ENCODE measurements at regions not wholly inside any gene's neighbourhood (a gene's known extent, or its start where the extent isn't known, plus 50 kb on each side); places are given as distances from the start of the nearest gene placed in this dataset.

GRCh38 chr3:150069154-150069527 is 98.4 kb upstream of the PFN2 start:
- no peak for DNase-seq (ENCODE audit: extremely low spot score)
- H3K4me3 ChIP-seq (ENCODE audit: low read depth, low read length): no peak overlapping the region
- H3K4me1 ChIP-seq (ENCODE audit: insufficient read depth): no peaks in the 10 kb centered on the region
- 24% methylated on average over 1 of the region's 1 CpG for whole genome bisulfite sequencing
- no peaks in the 10 kb centered on the region for H3K36me3 ChIP-seq (ENCODE audit: insufficient read depth)
- no peak overlapping the region for H3K27ac ChIP-seq (ENCODE audit: low read depth)

DNA sequence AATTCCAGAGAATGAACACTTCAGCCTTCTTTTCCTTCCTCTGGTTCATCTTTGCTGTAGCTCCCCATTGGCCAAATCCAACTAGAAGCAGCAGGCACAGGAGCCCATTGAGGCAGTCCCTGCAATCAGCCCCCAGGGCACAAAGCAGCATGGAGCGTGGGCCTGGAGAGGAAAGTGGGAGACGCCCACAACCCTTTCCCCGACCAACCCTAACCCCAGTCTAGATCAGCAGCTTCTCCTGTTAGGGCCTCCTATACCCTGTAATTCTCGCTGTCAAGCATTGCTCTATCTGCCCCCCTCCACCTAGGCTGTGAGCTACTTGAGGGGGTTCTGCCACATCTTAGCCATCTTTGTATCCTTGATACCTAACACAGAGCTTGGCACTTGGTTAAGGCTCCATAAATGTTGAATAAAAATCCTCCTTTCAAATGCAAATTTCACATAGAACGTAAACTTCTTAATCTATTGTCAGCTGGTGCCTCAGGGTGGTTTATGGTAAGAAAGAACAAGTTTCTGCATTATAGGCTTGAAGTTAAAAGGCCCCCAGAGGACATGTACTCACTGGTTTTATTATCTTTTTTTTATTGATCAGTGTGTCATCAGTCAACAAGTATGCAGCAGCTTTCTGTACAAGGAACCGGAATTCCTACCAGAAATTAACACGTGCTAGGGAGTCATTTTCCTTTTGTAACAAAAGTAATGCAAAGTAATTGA is 97.9 kb upstream of the PFN2 start:
- Histone ChIP-seq H3K36me3 (ENCODE audit: insufficient read depth) (no peaks in the 10 kb centered on the region), H3K4me1 (ENCODE audit: insufficient read depth) (no peaks in the 10 kb centered on the region), H3K4me3 (ENCODE audit: low read depth, low read length) (no peak overlapping the region), H3K27ac (ENCODE audit: low read depth) (no peak overlapping the region)
- DNase-seq (ENCODE audit: extremely low spot score): no peak
- 83% methylated on average over 7 of the region's 7 CpGs for WGBS

DNA sequence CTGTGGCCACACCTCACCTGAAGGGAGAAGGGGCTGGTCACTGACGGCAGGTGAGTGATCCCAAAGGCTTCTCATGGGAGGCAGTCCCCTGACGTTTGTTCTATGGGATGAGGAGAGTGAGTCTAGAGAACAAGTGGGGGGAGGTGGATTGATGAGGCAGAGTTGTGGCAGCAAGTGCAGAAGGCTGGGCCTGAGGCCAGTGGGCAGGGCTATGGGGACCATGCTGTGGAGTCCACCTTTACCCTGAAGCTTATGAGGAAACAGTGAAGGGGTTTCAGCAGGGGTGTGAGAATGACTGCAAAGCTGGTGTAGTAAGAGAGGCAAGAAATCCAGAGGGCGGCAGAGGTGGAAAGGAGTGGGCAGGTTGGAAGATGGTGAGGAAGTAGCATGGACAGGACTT is 96.9 kb upstream of the PFN2 start:
- no peak overlapping the region for H3K27ac ChIP-seq (ENCODE audit: low read depth)
- H3K4me3 ChIP-seq (ENCODE audit: low read depth, low read length): no peak overlapping the region
- WGBS: 91% methylated on average over 3 of the region's 3 CpGs
- H3K4me1 ChIP-seq (ENCODE audit: insufficient read depth): no peaks in the 10 kb centered on the region
- H3K36me3 ChIP-seq (ENCODE audit: insufficient read depth): no peaks in the 10 kb centered on the region
- no peak for DNase-seq (ENCODE audit: extremely low spot score)

DNA sequence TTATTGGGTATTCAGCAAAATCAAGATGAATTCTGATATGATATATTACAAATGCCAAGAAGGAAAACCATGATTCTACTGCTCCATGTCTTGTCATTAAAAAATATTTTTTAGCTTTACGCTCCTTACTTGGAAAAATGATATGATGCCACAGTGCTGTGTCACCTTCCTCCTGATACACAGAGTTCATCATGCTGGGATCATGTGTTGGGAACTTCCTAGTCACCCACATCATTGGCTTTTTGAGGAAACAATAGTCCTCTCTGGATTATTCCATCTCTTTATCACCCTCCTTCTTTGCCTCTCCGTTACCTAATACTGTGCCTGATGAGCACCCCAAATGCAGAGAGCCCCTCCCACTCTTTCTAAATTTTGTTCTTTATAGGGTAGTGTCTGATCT is 94.3 kb upstream of the PFN2 start:
- H3K4me1 ChIP-seq (ENCODE audit: insufficient read depth): no peaks in the 10 kb centered on the region
- WGBS: 99% methylated on average over 2 of the region's 2 CpGs
- H3K36me3 ChIP-seq (ENCODE audit: insufficient read depth): no peaks in the 10 kb centered on the region
- H3K4me3 ChIP-seq (ENCODE audit: low read depth, low read length): no peak overlapping the region
- no peak overlapping the region for H3K27ac ChIP-seq (ENCODE audit: low read depth)
- DNase-seq (ENCODE audit: extremely low spot score): no peak

DNA sequence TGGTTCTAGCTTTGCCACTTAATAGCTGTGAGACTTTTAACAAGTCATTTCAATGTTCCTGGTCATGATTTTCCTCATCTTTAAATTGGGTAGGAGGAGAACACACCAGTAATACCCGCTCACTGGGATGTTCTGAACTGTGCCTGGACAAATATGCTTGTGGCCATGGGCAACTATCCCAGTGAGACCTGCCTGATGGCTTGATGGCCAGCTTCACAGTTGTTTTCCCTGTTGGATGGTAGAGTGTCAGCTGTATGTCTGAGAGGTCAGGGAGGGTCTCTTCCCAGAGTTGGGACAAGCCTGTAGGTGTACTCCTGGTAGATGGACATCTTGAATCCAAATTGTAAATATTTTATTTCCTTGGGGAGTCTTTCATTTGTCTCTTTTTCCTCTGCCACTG is 92.5 kb upstream of the PFN2 start:
- H3K36me3 ChIP-seq (ENCODE audit: insufficient read depth): no peaks in the 10 kb centered on the region

GRCh38 chr3:150062492-150062891 is 91.8 kb upstream of the PFN2 start:
- no peaks in the 10 kb centered on the region for H3K4me1 ChIP-seq (ENCODE audit: insufficient read depth)
- no peak overlapping the region for H3K27ac ChIP-seq (ENCODE audit: low read depth)
- no peak overlapping the region for H3K4me3 ChIP-seq (ENCODE audit: low read depth, low read length)
- 17% methylated on average over 6 of the region's 6 CpGs for WGBS
- no peak for DNase-seq (ENCODE audit: extremely low spot score)
- no peaks in the 10 kb centered on the region for H3K36me3 ChIP-seq (ENCODE audit: insufficient read depth)

More for the DNA sequence above, 92.5 kb upstream of the PFN2 start:
- Histone ChIP-seq H3K27ac (ENCODE audit: low read depth) (no peak overlapping the region), H3K4me3 (ENCODE audit: low read depth, low read length) (no peak overlapping the region), H3K4me1 (ENCODE audit: insufficient read depth) (no peaks in the 10 kb centered on the region)
- DNase-seq (ENCODE audit: extremely low spot score): no peak
- WGBS: 95% methylated on average over 1 of the region's 1 CpG

DNA sequence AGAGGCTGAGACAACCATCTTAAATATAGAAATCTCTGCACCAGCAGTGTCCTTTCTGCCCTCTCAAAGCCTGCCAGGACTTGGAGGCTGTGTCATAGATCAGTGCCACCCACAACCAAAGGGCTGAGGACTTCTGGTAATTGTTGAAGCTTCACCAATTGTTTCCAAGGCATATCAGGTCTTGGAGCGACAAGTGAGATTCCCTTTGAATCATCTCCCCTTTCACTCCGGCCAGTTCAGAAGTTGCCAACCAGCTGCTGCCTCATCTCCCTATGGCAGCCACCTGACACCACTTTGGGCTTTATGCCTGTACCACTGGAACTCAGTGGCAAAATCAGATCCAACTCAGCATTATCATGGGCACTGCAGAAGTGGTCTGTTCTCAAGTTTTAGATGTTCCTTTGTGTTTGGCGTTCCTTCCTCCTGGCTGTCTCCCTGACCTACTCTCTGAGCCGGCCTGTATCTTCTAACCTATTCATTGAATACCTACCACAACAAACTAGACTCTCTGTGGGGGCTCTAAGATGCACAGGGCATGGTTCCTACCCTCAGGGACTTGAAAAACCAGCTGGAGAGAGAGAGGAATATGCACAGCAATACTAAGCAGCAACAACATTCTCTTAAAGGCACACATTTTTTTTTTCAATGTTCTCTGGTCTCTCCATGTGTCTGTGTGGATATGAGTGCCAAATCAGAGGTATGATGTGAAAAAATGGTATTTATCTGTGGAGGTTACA is 90.8 kb upstream of the PFN2 start:
- Histone ChIP-seq H3K36me3 (ENCODE audit: insufficient read depth) (no peaks in the 10 kb centered on the region), H3K4me3 (ENCODE audit: low read depth, low read length) (no peak overlapping the region), H3K27ac (ENCODE audit: low read depth) (no peak overlapping the region), H3K4me1 (ENCODE audit: insufficient read depth) (no peaks in the 10 kb centered on the region)
- DNase-seq (ENCODE audit: extremely low spot score): no peak
- WGBS: 90% methylated on average over 4 of the region's 4 CpGs

GRCh38 chr3:150059729-150060128 is 89.0 kb upstream of the PFN2 start:
- Histone ChIP-seq H3K4me1 (ENCODE audit: insufficient read depth) (no peaks in the 10 kb centered on the region), H3K27ac (ENCODE audit: low read depth) (no peak overlapping the region), H3K36me3 (ENCODE audit: insufficient read depth) (no peaks in the 10 kb centered on the region), H3K4me3 (ENCODE audit: low read depth, low read length) (no peak overlapping the region)
- WGBS: 82% methylated on average over 4 of the region's 4 CpGs
- no peak for DNase-seq (ENCODE audit: extremely low spot score)

- WGBS: 58% methylated on average over 5 of the region's 5 CpGs
- H3K27ac ChIP-seq (ENCODE audit: low read depth): no peak overlapping the region
- no peak overlapping the region for H3K4me3 ChIP-seq (ENCODE audit: low read depth, low read length)
- no peak for DNase-seq (ENCODE audit: extremely low spot score)
- H3K4me1 ChIP-seq (ENCODE audit: insufficient read depth): no peaks in the 10 kb centered on the region
- H3K36me3 ChIP-seq (ENCODE audit: insufficient read depth): no peaks in the 10 kb centered on the region
Measured at GRCh38 chr3:150059241-150059640, 88.5 kb upstream of the PFN2 start.

- no peaks in the 10 kb centered on the region for H3K4me1 ChIP-seq (ENCODE audit: insufficient read depth)
- WGBS: 90% methylated on average over 4 of the region's 4 CpGs
- H3K27ac ChIP-seq (ENCODE audit: low read depth): no peak overlapping the region
- no peak for DNase-seq (ENCODE audit: extremely low spot score)
- H3K4me3 ChIP-seq (ENCODE audit: low read depth, low read length): no peak overlapping the region
- H3K36me3 ChIP-seq (ENCODE audit: insufficient read depth): no peaks in the 10 kb centered on the region
Measured at GRCh38 chr3:150057227-150057626, 86.5 kb upstream of the PFN2 start.

- no peaks in the 10 kb centered on the region for H3K36me3 ChIP-seq (ENCODE audit: insufficient read depth)
- H3K4me3 ChIP-seq (ENCODE audit: low read depth, low read length): no peak overlapping the region
- no peak overlapping the region for H3K27ac ChIP-seq (ENCODE audit: low read depth)
- no peak for DNase-seq (ENCODE audit: extremely low spot score)
- 91% methylated on average over 6 of the region's 6 CpGs for WGBS
- H3K4me1 ChIP-seq (ENCODE audit: insufficient read depth): no peaks in the 10 kb centered on the region
Measured at GRCh38 chr3:150055332-150055731, 84.6 kb upstream of the PFN2 start.

DNA sequence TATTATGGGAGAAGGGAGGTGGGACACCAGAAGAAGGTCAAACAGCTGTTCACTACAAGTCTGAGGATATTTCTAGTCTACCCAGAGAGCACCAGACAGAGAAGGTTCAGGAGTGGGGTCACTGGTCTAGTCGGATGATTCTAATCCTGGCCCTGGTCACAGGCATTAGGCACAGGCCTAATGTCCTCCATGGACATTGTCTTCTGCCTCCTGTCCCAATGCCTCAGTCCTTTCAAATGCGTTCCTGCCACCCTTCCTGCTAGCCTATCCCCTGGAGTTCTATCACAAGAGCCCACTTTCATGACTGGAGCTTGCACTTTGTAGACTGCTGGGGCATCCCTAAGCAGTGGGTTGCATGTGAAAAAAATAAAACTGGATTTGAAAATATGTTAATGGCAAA is 83.9 kb upstream of the PFN2 start:
- H3K4me1 ChIP-seq (ENCODE audit: insufficient read depth): no peaks in the 10 kb centered on the region
- WGBS: 93% methylated on average over 2 of the region's 2 CpGs
- H3K27ac ChIP-seq (ENCODE audit: low read depth): no peak overlapping the region
- no peak for DNase-seq (ENCODE audit: extremely low spot score)
- no peaks in the 10 kb centered on the region for H3K36me3 ChIP-seq (ENCODE audit: insufficient read depth)
- H3K4me3 ChIP-seq (ENCODE audit: low read depth, low read length): no peak overlapping the region

DNA sequence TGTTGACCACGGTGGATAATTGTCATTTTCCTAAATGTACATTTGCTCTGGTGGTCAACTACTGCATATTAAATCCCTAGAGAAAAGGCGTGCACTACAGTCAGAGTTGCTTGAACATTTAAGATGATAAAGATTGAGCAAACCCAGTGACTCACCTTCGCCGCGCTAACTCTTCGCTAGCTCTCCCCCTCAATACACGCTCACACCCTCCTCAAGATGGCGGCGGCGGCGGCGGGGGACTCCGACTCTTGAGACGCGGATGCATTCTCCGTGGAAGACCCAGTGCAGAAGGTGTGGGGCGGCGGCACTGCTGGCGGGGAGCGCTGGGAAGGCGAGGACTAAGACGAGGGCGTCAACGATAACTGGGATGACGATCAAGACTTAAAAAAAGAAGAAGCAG is 79.8 kb upstream of the PFN2 start:
- DNase-seq (ENCODE audit: extremely low spot score): no peak
- no peaks in the 10 kb centered on the region for H3K36me3 ChIP-seq (ENCODE audit: insufficient read depth)
- 92% methylated on average over 25 of the region's 25 CpGs for WGBS
- no peaks in the 10 kb centered on the region for H3K4me1 ChIP-seq (ENCODE audit: insufficient read depth)
- no peak overlapping the region for H3K27ac ChIP-seq (ENCODE audit: low read depth)
- H3K4me3 ChIP-seq (ENCODE audit: low read depth, low read length): no peak overlapping the region

- H3K4me3 ChIP-seq (ENCODE audit: low read depth, low read length): no peak overlapping the region
- 77% methylated on average over 1 of the region's 1 CpG for WGBS
- no peak overlapping the region for H3K27ac ChIP-seq (ENCODE audit: low read depth)
- H3K36me3 ChIP-seq (ENCODE audit: insufficient read depth): no peaks in the 10 kb centered on the region
- H3K4me1 ChIP-seq (ENCODE audit: insufficient read depth): no peaks in the 10 kb centered on the region
- DNase-seq (ENCODE audit: extremely low spot score): no peak
Measured at GRCh38 chr3:150049317-150049716, 78.6 kb upstream of the PFN2 start.
